ENCODE measurements at regions not wholly inside any gene's neighbourhood (a gene's known extent, or its start where the extent isn't known, plus 50 kb on each side); places are given as distances from the start of the nearest gene placed in this dataset.
"Not testable (repeated sequence)": the region's sequence is repeated elsewhere in the genome, so short reads cannot be mapped to it uniquely, and the experiment has no call there.

- POLR2A ChIA-PET; H3K27ac ChIP-seq (ENCODE audit: low read length in 2 of 2); H3K4me2 ChIP-seq (replicated peaks; ENCODE audit: low read depth, low read length, poor library complexity, severe bottlenecking); H3K4me3 ChIP-seq (ENCODE audit: control extremely low read depth in 1 of 5, extremely low read depth in 1 of 5, insufficient read depth in 1 of 5, low read depth in 2 of 5, low read length in 4 of 5); DNase-seq; H4K20me1 ChIP-seq (ENCODE audit: control insufficient read depth, insufficient read depth, low read length, poor library complexity, severe bottlenecking); H2AFZ ChIP-seq (ENCODE audit: insufficient read depth, low read depth, low read length, poor library complexity, severe bottlenecking); intact Hi-C loops (cut with micrococcal nuclease); H3K27me3 ChIP-seq (replicated peaks in 1 of 4; ENCODE audit: control extremely low read depth in 1 of 4, control insufficient read depth in 3 of 4, insufficient read depth in 4 of 4, low read length in 3 of 4); H3K27ac Mint-ChIP-seq; H3K79me2 ChIP-seq (ENCODE audit: control insufficient read depth, insufficient read depth, low read length); H3K27me3 Mint-ChIP-seq; H3K9me3 ChIP-seq (ENCODE audit: control extremely low read depth in 1 of 3, control insufficient read depth in 2 of 3, insufficient read depth in 1 of 3, low read length in 2 of 3); ATAC-seq (ENCODE audit: low read depth); H3K9me3 Mint-ChIP-seq (ENCODE audit: insufficient read depth); H3K4me1 ChIP-seq (ENCODE audit: control insufficient read depth in 2 of 2, insufficient read depth in 2 of 2, low read length in 2 of 2); H3K4me1 Mint-ChIP-seq; CTCF ChIA-PET; H3K9ac ChIP-seq (ENCODE audit: low read length); H3K4me3 Mint-ChIP-seq; H3K36me3 ChIP-seq (replicated peaks in 1 of 2; ENCODE audit: control extremely low read depth in 1 of 2, control insufficient read depth in 1 of 2, extremely low read depth in 1 of 2, insufficient read depth in 2 of 2, low read length in 1 of 2): not testable (repeated sequence)
- WGBS (ENCODE audit: insufficient coverage) = no CpG with 5 or more reads among the region's 3 CpGs
These were observed 110.3 kb upstream of the TGIF2LX start for GRCh38 chrX:89811440-89811839.

DNA sequence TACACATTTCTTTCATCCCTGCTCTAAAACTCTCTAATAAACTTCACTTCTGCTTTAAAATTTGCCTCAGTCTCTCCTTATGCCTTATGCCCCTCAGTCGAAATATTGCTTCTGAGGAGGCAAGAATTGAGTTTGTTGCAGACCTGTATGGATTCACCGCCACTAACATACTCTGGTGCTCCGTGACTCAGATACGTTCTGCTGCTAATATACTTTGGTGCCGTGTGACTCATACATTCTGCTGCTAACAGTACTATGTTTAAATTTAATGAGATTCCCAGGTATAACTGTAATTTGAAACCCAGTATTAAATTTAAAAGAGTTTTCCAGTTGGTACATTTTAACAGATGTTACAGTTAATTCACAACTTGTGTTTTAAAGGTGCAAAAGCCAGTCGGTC lies 82.0 kb upstream of the TGIF2LX start:
- WGBS (ENCODE audit: insufficient coverage) = no CpG with 5 or more reads among the region's 6 CpGs
- H3K27me3 Mint-ChIP-seq; H3K36me3 ChIP-seq (replicated peaks in 1 of 2; ENCODE audit: control extremely low read depth in 1 of 2, control insufficient read depth in 1 of 2, extremely low read depth in 1 of 2, insufficient read depth in 2 of 2, low read length in 1 of 2); H3K27me3 ChIP-seq (replicated peaks in 1 of 4; ENCODE audit: control extremely low read depth in 1 of 4, control insufficient read depth in 3 of 4, insufficient read depth in 4 of 4, low read length in 3 of 4); ATAC-seq (ENCODE audit: low read depth); DNase-seq; CTCF ChIA-PET; H3K9me3 Mint-ChIP-seq (ENCODE audit: insufficient read depth); H3K4me3 Mint-ChIP-seq; intact Hi-C loops (cut with micrococcal nuclease); H3K27ac ChIP-seq (ENCODE audit: low read length in 2 of 2); H3K4me3 ChIP-seq (ENCODE audit: control extremely low read depth in 1 of 5, extremely low read depth in 1 of 5, insufficient read depth in 1 of 5, low read depth in 2 of 5, low read length in 4 of 5); H3K9ac ChIP-seq (ENCODE audit: low read length); H4K20me1 ChIP-seq (ENCODE audit: control insufficient read depth, insufficient read depth, low read length, poor library complexity, severe bottlenecking); H3K4me1 Mint-ChIP-seq; H2AFZ ChIP-seq (ENCODE audit: insufficient read depth, low read depth, low read length, poor library complexity, severe bottlenecking); H3K4me2 ChIP-seq (replicated peaks; ENCODE audit: low read depth, low read length, poor library complexity, severe bottlenecking); POLR2A ChIA-PET; H3K9me3 ChIP-seq (ENCODE audit: control extremely low read depth in 1 of 3, control insufficient read depth in 2 of 3, insufficient read depth in 1 of 3, low read length in 2 of 3); H3K79me2 ChIP-seq (ENCODE audit: control insufficient read depth, insufficient read depth, low read length); H3K27ac Mint-ChIP-seq; H3K4me1 ChIP-seq (ENCODE audit: control insufficient read depth in 2 of 2, insufficient read depth in 2 of 2, low read length in 2 of 2): not testable (repeated sequence)

DNA sequence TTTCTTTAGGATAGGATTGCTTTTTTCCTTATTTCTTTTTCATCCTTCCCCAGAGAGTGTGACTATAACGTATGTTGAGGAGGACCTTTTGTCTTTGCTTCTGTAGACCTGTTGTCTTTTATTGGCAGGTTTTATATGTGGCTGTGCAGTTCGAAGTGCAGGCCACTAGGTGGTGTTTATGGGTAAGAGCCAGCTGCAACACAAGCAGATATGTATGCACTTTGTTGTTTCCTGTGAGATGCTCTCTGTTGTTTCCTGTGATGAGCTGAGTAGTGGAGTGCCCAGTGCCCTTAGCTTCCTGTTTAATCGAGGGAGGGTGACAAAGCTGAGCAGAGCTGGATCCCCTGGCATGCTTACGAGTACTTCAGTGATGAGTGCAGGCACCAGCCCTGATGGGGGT lies 50.0 kb upstream of the TGIF2LX start:
- H2AFZ ChIP-seq (ENCODE audit: insufficient read depth, low read depth, low read length, poor library complexity, severe bottlenecking); H3K9ac ChIP-seq (ENCODE audit: low read length); intact Hi-C loops (cut with micrococcal nuclease); H3K4me3 ChIP-seq (ENCODE audit: control extremely low read depth in 1 of 5, extremely low read depth in 1 of 5, insufficient read depth in 1 of 5, low read depth in 2 of 5, low read length in 4 of 5); H3K9me3 Mint-ChIP-seq (ENCODE audit: insufficient read depth); H3K27me3 Mint-ChIP-seq; POLR2A ChIA-PET; H3K27me3 ChIP-seq (replicated peaks in 1 of 4; ENCODE audit: control extremely low read depth in 1 of 4, control insufficient read depth in 3 of 4, insufficient read depth in 4 of 4, low read length in 3 of 4); H3K27ac Mint-ChIP-seq; H3K4me1 ChIP-seq (ENCODE audit: control insufficient read depth in 2 of 2, insufficient read depth in 2 of 2, low read length in 2 of 2); DNase-seq; H3K4me3 Mint-ChIP-seq; H4K20me1 ChIP-seq (ENCODE audit: control insufficient read depth, insufficient read depth, low read length, poor library complexity, severe bottlenecking); H3K27ac ChIP-seq (ENCODE audit: low read length in 2 of 2); H3K36me3 ChIP-seq (replicated peaks in 1 of 2; ENCODE audit: control extremely low read depth in 1 of 2, control insufficient read depth in 1 of 2, extremely low read depth in 1 of 2, insufficient read depth in 2 of 2, low read length in 1 of 2); H3K9me3 ChIP-seq (ENCODE audit: control extremely low read depth in 1 of 3, control insufficient read depth in 2 of 3, insufficient read depth in 1 of 3, low read length in 2 of 3); H3K4me2 ChIP-seq (replicated peaks; ENCODE audit: low read depth, low read length, poor library complexity, severe bottlenecking); CTCF ChIA-PET; H3K4me1 Mint-ChIP-seq; H3K79me2 ChIP-seq (ENCODE audit: control insufficient read depth, insufficient read depth, low read length); ATAC-seq (ENCODE audit: low read depth): not testable (repeated sequence)
- no CpG with 5 or more reads among the region's 4 CpGs for WGBS (ENCODE audit: insufficient coverage)
